Body of pancreas (tissue), 4 donors: ENCODE measurements at regions not wholly inside any gene's neighbourhood (a gene's known extent, or its start where the extent isn't known, plus 50 kb on each side); places are given as distances from the start of the nearest gene placed in this dataset.

Experiments used
- POLR2A ChIP-seq, 3 donors: fragments of 450-650 bp; IDR thresholded peaks; one replicate each; pipeline ENCODE4 v1.6.1; 2016; ENCODE audit warnings: antibody characterized with exemption in 3 of 3, mild to moderate bottlenecking in 2 of 3
- TF ChIP-seq, protein P1 (sequence below), 7 experiments: fragments of 450-650 bp in 4 of 7; fragments of 200-600 bp in 3 of 7; sonication (generic) in 3 of 7; IDR thresholded peaks; one replicate each; pipeline ENCODE4 v1.5.1; 2016 to 2019; ENCODE audit warnings: antibody characterized with exemption in 7 of 7

DNA sequence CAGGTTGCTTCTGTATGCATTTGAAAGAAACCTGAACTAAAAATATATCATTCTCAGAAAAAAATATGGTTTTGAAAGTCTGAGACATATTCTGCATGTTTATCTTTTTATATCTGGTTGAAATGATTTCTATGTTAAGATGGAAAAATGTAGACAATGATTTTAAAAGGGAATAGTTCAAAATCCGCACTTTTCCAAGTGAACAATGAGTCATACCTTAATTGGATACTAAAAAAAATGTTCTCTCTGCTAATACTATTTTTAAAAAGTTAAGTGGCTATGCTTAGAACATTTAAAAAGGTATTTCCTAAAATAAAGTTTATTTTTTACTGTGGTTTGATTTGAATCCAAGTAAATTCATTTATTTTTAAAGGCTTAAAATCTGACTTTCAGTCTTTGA lies 801.4 kb downstream of the SLITRK6 start:
- TF ChIP-seq, protein P1, sequence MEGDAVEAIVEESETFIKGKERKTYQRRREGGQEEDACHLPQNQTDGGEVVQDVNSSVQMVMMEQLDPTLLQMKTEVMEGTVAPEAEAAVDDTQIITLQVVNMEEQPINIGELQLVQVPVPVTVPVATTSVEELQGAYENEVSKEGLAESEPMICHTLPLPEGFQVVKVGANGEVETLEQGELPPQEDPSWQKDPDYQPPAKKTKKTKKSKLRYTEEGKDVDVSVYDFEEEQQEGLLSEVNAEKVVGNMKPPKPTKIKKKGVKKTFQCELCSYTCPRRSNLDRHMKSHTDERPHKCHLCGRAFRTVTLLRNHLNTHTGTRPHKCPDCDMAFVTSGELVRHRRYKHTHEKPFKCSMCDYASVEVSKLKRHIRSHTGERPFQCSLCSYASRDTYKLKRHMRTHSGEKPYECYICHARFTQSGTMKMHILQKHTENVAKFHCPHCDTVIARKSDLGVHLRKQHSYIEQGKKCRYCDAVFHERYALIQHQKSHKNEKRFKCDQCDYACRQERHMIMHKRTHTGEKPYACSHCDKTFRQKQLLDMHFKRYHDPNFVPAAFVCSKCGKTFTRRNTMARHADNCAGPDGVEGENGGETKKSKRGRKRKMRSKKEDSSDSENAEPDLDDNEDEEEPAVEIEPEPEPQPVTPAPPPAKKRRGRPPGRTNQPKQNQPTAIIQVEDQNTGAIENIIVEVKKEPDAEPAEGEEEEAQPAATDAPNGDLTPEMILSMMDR (IDR thresholded peaks at IDR 0.05), result no peak
- TF ChIP-seq POLR2A (IDR thresholded peaks at IDR 0.05), result no peak
